ENCODE measurements at regions not wholly inside any gene's neighbourhood (a gene's known extent, or its start where the extent isn't known, plus 50 kb on each side); places are given as distances from the start of the nearest gene placed in this dataset.

GRCh38 chr13:69450245-69450644 is 657.4 kb upstream of the ATXN8OS start:
- no peak for TF ChIP-seq CTCF (IDR thresholded peaks at IDR 0.05)
- TF ChIP-seq POLR2A (IDR thresholded peaks at IDR 0.05) = no peak

Data from sigmoid colon (tissue), 3 donors.